ENCODE measurements at regions not wholly inside any gene's neighbourhood (a gene's known extent, or its start where the extent isn't known, plus 50 kb on each side); places are given as distances from the start of the nearest gene placed in this dataset.

DNA sequence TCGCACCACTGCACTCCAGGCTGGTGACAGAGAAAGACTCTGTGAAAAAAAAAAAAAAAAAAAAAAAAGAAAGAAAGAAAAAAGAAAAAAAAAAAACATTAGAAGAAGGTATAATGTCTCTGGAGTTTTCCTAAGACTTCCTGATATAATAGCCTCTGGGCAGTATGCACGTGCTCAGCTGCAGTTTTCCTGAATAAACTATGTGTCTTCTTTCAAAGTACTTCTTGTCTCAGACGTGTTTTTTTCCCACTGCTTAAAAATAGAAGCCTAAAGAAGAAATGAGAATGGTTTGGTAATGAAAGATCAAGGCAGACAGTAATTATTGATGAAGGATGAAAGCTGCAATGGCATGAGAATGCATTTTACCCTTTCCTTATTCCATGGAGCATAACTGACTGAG lies 148.1 kb upstream of the TRPC7 start:
- TF ChIP-seq, protein P1, sequence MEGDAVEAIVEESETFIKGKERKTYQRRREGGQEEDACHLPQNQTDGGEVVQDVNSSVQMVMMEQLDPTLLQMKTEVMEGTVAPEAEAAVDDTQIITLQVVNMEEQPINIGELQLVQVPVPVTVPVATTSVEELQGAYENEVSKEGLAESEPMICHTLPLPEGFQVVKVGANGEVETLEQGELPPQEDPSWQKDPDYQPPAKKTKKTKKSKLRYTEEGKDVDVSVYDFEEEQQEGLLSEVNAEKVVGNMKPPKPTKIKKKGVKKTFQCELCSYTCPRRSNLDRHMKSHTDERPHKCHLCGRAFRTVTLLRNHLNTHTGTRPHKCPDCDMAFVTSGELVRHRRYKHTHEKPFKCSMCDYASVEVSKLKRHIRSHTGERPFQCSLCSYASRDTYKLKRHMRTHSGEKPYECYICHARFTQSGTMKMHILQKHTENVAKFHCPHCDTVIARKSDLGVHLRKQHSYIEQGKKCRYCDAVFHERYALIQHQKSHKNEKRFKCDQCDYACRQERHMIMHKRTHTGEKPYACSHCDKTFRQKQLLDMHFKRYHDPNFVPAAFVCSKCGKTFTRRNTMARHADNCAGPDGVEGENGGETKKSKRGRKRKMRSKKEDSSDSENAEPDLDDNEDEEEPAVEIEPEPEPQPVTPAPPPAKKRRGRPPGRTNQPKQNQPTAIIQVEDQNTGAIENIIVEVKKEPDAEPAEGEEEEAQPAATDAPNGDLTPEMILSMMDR (IDR thresholded peaks at IDR 0.05) = no peak
- no peak for TF ChIP-seq POLR2A (IDR thresholded peaks at IDR 0.05)

Data from Peyer's patch (tissue), 4 donors.